ENCODE measurements at regions not wholly inside any gene's neighbourhood (a gene's known extent, or its start where the extent isn't known, plus 50 kb on each side); places are given as distances from the start of the nearest gene placed in this dataset.
"Not testable (repeated sequence)": the region's sequence is repeated elsewhere in the genome, so short reads cannot be mapped to it uniquely, and the experiment has no call there.

- Histone ChIP-seq H3K9me3 (ENCODE audit: low read depth, low read length) (no peaks in the 10 kb centered on the region), H3K4me3 (no peak overlapping the region), H3K36me3 (ENCODE audit: insufficient read depth, low read length) (no peaks in the 10 kb centered on the region), H3K9ac (ENCODE audit: insufficient read length) (no peak overlapping the region), H3K27ac (no peak overlapping the region)
- no peak for DNase-seq (ENCODE audit: low read depth, low spot score)
- TF ChIP-seq FOXP2 (optimal IDR thresholded peaks at IDR 0.05; ENCODE audit: control extremely low read depth, extremely low read length, insufficient read depth) (no peak), EZH2 (IDR thresholded peaks at IDR 0.05) (no peak), POLR2AphosphoS5 (IDR thresholded peaks at IDR 0.05; ENCODE audit: borderline replicate concordance, low read depth, low read length) (no peak)
These were observed 94.5 kb downstream of the RFPL4B start for GRCh38 chr6:112441607-112442006.

- H3K9me3 ChIP-seq (ENCODE audit: low read depth, low read length): no peaks in the 10 kb centered on the region
- H3K9ac ChIP-seq (ENCODE audit: insufficient read length): no peak overlapping the region
- DNase-seq (ENCODE audit: low read depth, low spot score): no peak
- H3K36me3 ChIP-seq (ENCODE audit: insufficient read depth, low read length): no peaks in the 10 kb centered on the region
- H3K27ac ChIP-seq: no peak overlapping the region
- TF ChIP-seq POLR2AphosphoS5 (IDR thresholded peaks at IDR 0.05; ENCODE audit: borderline replicate concordance, low read depth, low read length): no peak
- no peak for TF ChIP-seq EZH2 (IDR thresholded peaks at IDR 0.05)
- no peak for TF ChIP-seq FOXP2 (optimal IDR thresholded peaks at IDR 0.05; ENCODE audit: control extremely low read depth, extremely low read length, insufficient read depth)
- no peak overlapping the region for H3K4me3 ChIP-seq
These were observed 96.3 kb downstream of the RFPL4B start for GRCh38 chr6:112443179-112444065.

- DNase-seq (ENCODE audit: low read depth, low spot score): peak; percentile 68
- Histone ChIP-seq H3K9me3 (ENCODE audit: low read depth, low read length) (peaks cover 12% of the 10 kb centered on the region; the same call in 1 of the 2 replicates), H3K27ac (peak overlapping the region; percentile 97)
- not testable (repeated sequence) for H3K36me3 ChIP-seq (ENCODE audit: insufficient read depth, low read length); H3K4me3 ChIP-seq; H3K9ac ChIP-seq (ENCODE audit: insufficient read length)
These were observed 101.7 kb downstream of the RFPL4B start for GRCh38 chr6:112448786-112449185.

GRCh38 chr6:112450663-112451062, 103.5 kb downstream of the RFPL4B start:
- no peak overlapping the region for H3K4me3 ChIP-seq
- H3K9me3 ChIP-seq (ENCODE audit: low read depth, low read length): peaks cover 12% of the 10 kb centered on the region; the same call in 1 of the 2 replicates
- H3K27ac ChIP-seq: no peak overlapping the region
- DNase-seq (ENCODE audit: low read depth, low spot score): no peak
- no peak for TF ChIP-seq POLR2AphosphoS5 (IDR thresholded peaks at IDR 0.05; ENCODE audit: borderline replicate concordance, low read depth, low read length)
- no peak for TF ChIP-seq FOXP2 (optimal IDR thresholded peaks at IDR 0.05; ENCODE audit: control extremely low read depth, extremely low read length, insufficient read depth)
- no peak for TF ChIP-seq EZH2 (IDR thresholded peaks at IDR 0.05)
- no peak overlapping the region for H3K9ac ChIP-seq (ENCODE audit: insufficient read length)
- no peaks in the 10 kb centered on the region for H3K36me3 ChIP-seq (ENCODE audit: insufficient read depth, low read length)

- H3K4me3 ChIP-seq: no peak overlapping the region
- H3K9ac ChIP-seq (ENCODE audit: insufficient read length): no peak overlapping the region
- no peaks in the 10 kb centered on the region for H3K36me3 ChIP-seq (ENCODE audit: insufficient read depth, low read length)
- no peaks in the 10 kb centered on the region for H3K9me3 ChIP-seq (ENCODE audit: low read depth, low read length)
- no peak for TF ChIP-seq POLR2AphosphoS5 (IDR thresholded peaks at IDR 0.05; ENCODE audit: borderline replicate concordance, low read depth, low read length)
- H3K27ac ChIP-seq: no peak overlapping the region
- no peak for DNase-seq (ENCODE audit: low read depth, low spot score)
These were observed 110.8 kb downstream of the RFPL4B start for GRCh38 chr6:112457886-112458285.

- Histone ChIP-seq H3K27ac (no peak overlapping the region), H3K36me3 (ENCODE audit: insufficient read depth, low read length) (no peaks in the 10 kb centered on the region), H3K4me3 (no peak overlapping the region), H3K9ac (ENCODE audit: insufficient read length) (no peak overlapping the region), H3K9me3 (ENCODE audit: low read depth, low read length) (no peaks in the 10 kb centered on the region)
- TF ChIP-seq EZH2 (IDR thresholded peaks at IDR 0.05) (no peak), POLR2AphosphoS5 (IDR thresholded peaks at IDR 0.05; ENCODE audit: borderline replicate concordance, low read depth, low read length) (no peak), FOXP2 (optimal IDR thresholded peaks at IDR 0.05; ENCODE audit: control extremely low read depth, extremely low read length, insufficient read depth) (no peak)
- DNase-seq (ENCODE audit: low read depth, low spot score): no peak
These were observed 112.7 kb downstream of the RFPL4B start for GRCh38 chr6:112459758-112460304.

- no peak for TF ChIP-seq FOXP2 (optimal IDR thresholded peaks at IDR 0.05; ENCODE audit: control extremely low read depth, extremely low read length, insufficient read depth)
- Histone ChIP-seq H3K9me3 (ENCODE audit: low read depth, low read length) (no peaks in the 10 kb centered on the region), H3K36me3 (ENCODE audit: insufficient read depth, low read length) (no peaks in the 10 kb centered on the region), H3K27ac (no peak overlapping the region), H3K4me3 (no peak overlapping the region), H3K9ac (ENCODE audit: insufficient read length) (no peak overlapping the region)
- DNase-seq (ENCODE audit: low read depth, low spot score): no peak
These were observed 118.0 kb downstream of the RFPL4B start for GRCh38 chr6:112464901-112465665.

- Histone ChIP-seq H3K27ac (no peak overlapping the region), H3K9ac (ENCODE audit: insufficient read length) (no peak overlapping the region), H3K36me3 (ENCODE audit: insufficient read depth, low read length) (no peaks in the 10 kb centered on the region), H3K4me3 (no peak overlapping the region), H3K9me3 (ENCODE audit: low read depth, low read length) (no peaks in the 10 kb centered on the region)
- TF ChIP-seq EZH2 (IDR thresholded peaks at IDR 0.05) (no peak), FOXP2 (optimal IDR thresholded peaks at IDR 0.05; ENCODE audit: control extremely low read depth, extremely low read length, insufficient read depth) (no peak), POLR2AphosphoS5 (IDR thresholded peaks at IDR 0.05; ENCODE audit: borderline replicate concordance, low read depth, low read length) (no peak)
- DNase-seq (ENCODE audit: low read depth, low spot score): no peak
These were observed 119.4 kb downstream of the RFPL4B start for GRCh38 chr6:112466373-112467151.

All from SK-N-MC (cell line).